Keratinocyte (primary cell): ENCODE measurements at regions not wholly inside any gene's neighbourhood (a gene's known extent, or its start where the extent isn't known, plus 50 kb on each side); places are given as distances from the start of the nearest gene placed in this dataset.

Experiments used
- DNase-seq: peaks from one replicate; pipeline ENCODE4 v3.0.0-alpha.2; 2011; ENCODE audit warnings: low read depth, missing footprints, low spot score
- FAIRE-seq: peaks from 2 replicates; lab custom pipeline; 2011; peaks lifted over from hg19 to GRCh38; lab: Jason Lieb, UNC
- H2AFZ ChIP-seq: 2 replicates; pipeline ENCODE4 v1.6.0; 2012; ENCODE audit warnings: low read length, control low read depth, inconsistent platforms; ENCODE audit not compliant: control insufficient read depth
- H3K27ac ChIP-seq: 2 replicates; pipeline ENCODE4 v1.5.1; 2011; ENCODE audit warnings: low read length; ENCODE audit not compliant: control insufficient read depth, insufficient read depth
- H3K27me3 ChIP-seq: 3 replicates; pipeline ENCODE4 v1.6.0; 2011; ENCODE audit warnings: low read length; ENCODE audit not compliant: control insufficient read depth, insufficient read depth; ENCODE audit errors: extremely low read depth
- H3K36me3 ChIP-seq, 2 experiments: 2 replicates in 1 of 2; 3 replicates in 1 of 2; pipeline ENCODE4 v1.5.1; 2011; ENCODE audit warnings: low read length in 2 of 2, mild to moderate bottlenecking in 1 of 2; ENCODE audit not compliant: control insufficient read depth in 2 of 2, insufficient read depth in 2 of 2; ENCODE audit errors: extremely low read depth in 1 of 2
- H3K4me1 ChIP-seq: 3 replicates; pipeline ENCODE4 v1.5.1; 2011; ENCODE audit warnings: low read length; ENCODE audit not compliant: control insufficient read depth, insufficient read depth; ENCODE audit errors: extremely low read depth
- H3K4me2 ChIP-seq: 3 replicates; pipeline ENCODE4 v1.6.0; 2011; ENCODE audit warnings: low read depth, low read length; ENCODE audit not compliant: control insufficient read depth, insufficient read depth; ENCODE audit errors: extremely low read depth
- H3K4me3 ChIP-seq, 3 experiments: fragments of 200-600 bp in 1 of 3; sonication (generic) in 1 of 3; 2 replicates in 2 of 3; 3 replicates in 1 of 3; pipeline ENCODE4 v1.5.1; 2011 to 2016; ENCODE audit warnings: low read length in 3 of 3, mild to moderate bottlenecking in 3 of 3, control low read depth in 2 of 3, inconsistent platforms in 1 of 3, low read depth in 1 of 3, mixed read lengths in 1 of 3, mixed run types in 1 of 3, moderate library complexity in 1 of 3; ENCODE audit not compliant: control insufficient read depth in 2 of 3, insufficient read depth in 2 of 3; ENCODE audit errors: extremely low read depth in 1 of 3
- H3K79me2 ChIP-seq: 2 replicates; pipeline ENCODE4 v1.6.0; 2012; ENCODE audit warnings: low read length; ENCODE audit not compliant: control insufficient read depth, insufficient read depth
- H3K9ac ChIP-seq: 3 replicates; pipeline ENCODE4 v1.6.0; 2011; ENCODE audit warnings: low read length; ENCODE audit not compliant: control insufficient read depth, insufficient read depth; ENCODE audit errors: extremely low read depth
- H3K9me1 ChIP-seq: 3 replicates; pipeline ENCODE4 v1.6.0; 2011; ENCODE audit warnings: low read length; ENCODE audit not compliant: control insufficient read depth, insufficient read depth; ENCODE audit errors: extremely low read depth
- H3K9me3 ChIP-seq: 2 replicates; pipeline ENCODE4 v1.5.1; 2012; ENCODE audit warnings: low read depth, low read length; ENCODE audit not compliant: control insufficient read depth
- H4K20me1 ChIP-seq: 3 replicates; pipeline ENCODE4 v1.6.0; 2011; ENCODE audit warnings: low read length; ENCODE audit not compliant: control insufficient read depth, insufficient read depth; ENCODE audit errors: extremely low read depth
- EZH2 ChIP-seq: IDR thresholded peaks from one replicate; pipeline ENCODE4 v1.6.1; 2012; ENCODE audit warnings: inconsistent platforms, mild to moderate bottlenecking, low read length, moderate library complexity
- dilution Hi-C: fragments of 300-500 bp; cut with MboI; formaldehyde crosslinking; loops from one replicate; pipeline ENCODE4 v1.7.0; 2020; ENCODE audit warnings: low sequenced_read_pairs; ENCODE audit not compliant: extremely low pct_ligation_motif_present
- TF ChIP-seq, protein P1 (sequence below), 3 experiments: IDR thresholded peaks in 1 of 3; conservative IDR thresholded peaks in 1 of 3; optimal IDR thresholded peaks in 1 of 3; 2 replicates in 2 of 3; 3 replicates in 1 of 3; pipeline versions ENCODE3 to v1.5.1; 2011; ENCODE audit warnings: low read length in 3 of 3, mild to moderate bottlenecking in 3 of 3, moderate library complexity in 2 of 3, control low read depth in 1 of 3, inconsistent platforms in 1 of 3; ENCODE audit not compliant: insufficient read depth in 2 of 3; ENCODE audit errors: extremely low read depth in 1 of 3

DNA sequence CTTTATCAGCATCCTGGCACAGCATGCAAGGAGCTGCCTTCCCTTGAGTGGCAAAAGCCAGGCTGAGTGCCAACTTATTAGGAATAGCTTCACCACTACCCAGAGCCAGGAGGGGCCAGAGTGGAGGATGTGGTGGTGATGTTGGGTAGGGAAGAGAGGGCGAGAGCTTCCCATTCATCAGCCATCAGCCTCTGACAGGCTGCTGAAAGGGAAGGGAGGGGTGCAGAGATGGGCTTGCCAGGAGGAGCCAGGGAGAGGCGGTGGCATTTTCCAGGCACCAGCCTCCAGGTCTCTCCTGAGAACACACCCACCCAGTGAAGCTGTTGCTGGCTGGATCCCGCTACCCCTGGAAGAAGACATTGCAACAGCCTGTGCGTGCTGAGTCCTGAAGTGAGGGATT lies 168.5 kb downstream of the ACTL8 start:
- FAIRE-seq: no peak

DNA sequence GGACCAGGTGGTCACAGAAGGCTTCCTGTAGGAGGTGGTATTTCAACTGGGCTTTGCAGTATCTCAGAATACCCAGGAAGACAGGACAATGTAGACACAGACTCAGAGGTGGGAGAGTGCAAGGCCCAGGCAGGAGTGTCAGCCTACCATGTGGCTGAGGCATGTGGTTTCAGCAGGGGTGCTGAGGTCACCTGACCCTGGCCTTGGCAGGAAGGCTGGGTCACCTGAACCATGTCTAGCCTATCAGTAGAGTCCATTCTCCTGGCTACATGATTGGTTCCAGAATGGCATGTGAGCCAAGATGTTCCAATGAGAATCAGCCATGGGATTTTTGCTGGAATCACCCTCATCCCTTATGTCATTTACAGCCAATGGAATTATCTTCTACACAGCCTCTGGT lies 169.4 kb downstream of the ACTL8 start:
- H3K36me3 ChIP-seq: no peaks in the 10 kb centered on the region
- H3K27ac ChIP-seq: no peak overlapping the region
- no peaks in the 10 kb centered on the region for H3K27me3 ChIP-seq
- H3K79me2 ChIP-seq: no peaks in the 10 kb centered on the region
- no peaks in the 10 kb centered on the region for H3K9me1 ChIP-seq
- dilution Hi-C loops: no loop called here
- no peak overlapping the region for H3K4me3 ChIP-seq
- DNase-seq (no peak), FAIRE-seq (no peak)
- H3K4me2 ChIP-seq: no peak overlapping the region
- no peak for TF ChIP-seq EZH2
- TF ChIP-seq, protein P1, sequence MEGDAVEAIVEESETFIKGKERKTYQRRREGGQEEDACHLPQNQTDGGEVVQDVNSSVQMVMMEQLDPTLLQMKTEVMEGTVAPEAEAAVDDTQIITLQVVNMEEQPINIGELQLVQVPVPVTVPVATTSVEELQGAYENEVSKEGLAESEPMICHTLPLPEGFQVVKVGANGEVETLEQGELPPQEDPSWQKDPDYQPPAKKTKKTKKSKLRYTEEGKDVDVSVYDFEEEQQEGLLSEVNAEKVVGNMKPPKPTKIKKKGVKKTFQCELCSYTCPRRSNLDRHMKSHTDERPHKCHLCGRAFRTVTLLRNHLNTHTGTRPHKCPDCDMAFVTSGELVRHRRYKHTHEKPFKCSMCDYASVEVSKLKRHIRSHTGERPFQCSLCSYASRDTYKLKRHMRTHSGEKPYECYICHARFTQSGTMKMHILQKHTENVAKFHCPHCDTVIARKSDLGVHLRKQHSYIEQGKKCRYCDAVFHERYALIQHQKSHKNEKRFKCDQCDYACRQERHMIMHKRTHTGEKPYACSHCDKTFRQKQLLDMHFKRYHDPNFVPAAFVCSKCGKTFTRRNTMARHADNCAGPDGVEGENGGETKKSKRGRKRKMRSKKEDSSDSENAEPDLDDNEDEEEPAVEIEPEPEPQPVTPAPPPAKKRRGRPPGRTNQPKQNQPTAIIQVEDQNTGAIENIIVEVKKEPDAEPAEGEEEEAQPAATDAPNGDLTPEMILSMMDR (optimal IDR thresholded peaks at IDR 0.05 in 1 of 3, IDR thresholded peaks at IDR 0.05 in 1 of 3, conservative IDR thresholded peaks at IDR 0.05 in 1 of 3; ENCODE audit: extremely low read depth in 1 of 3, insufficient read depth in 2 of 3, low read length in 3 of 3): no peak
- H3K9ac ChIP-seq: no peak overlapping the region
- H2AFZ ChIP-seq: no peak overlapping the region
- H4K20me1 ChIP-seq: no peaks in the 10 kb centered on the region
- H3K9me3 ChIP-seq: no peaks in the 10 kb centered on the region
- no peaks in the 10 kb centered on the region for H3K4me1 ChIP-seq

More for the DNA sequence above, 168.5 kb downstream of the ACTL8 start:
- no peak for TF ChIP-seq EZH2
- TF ChIP-seq, protein P1 (optimal IDR thresholded peaks at IDR 0.05 in 1 of 3, IDR thresholded peaks at IDR 0.05 in 1 of 3, conservative IDR thresholded peaks at IDR 0.05 in 1 of 3; ENCODE audit: extremely low read depth in 1 of 3, insufficient read depth in 2 of 3, low read length in 3 of 3): no peak
- Histone ChIP-seq H3K9me1 (no peaks in the 10 kb centered on the region), H3K27me3 (no peaks in the 10 kb centered on the region), H2AFZ (no peak overlapping the region), H3K9me3 (no peaks in the 10 kb centered on the region), H3K9ac (no peak overlapping the region), H3K27ac (no peak overlapping the region), H3K4me2 (no peak overlapping the region), H3K79me2 (no peaks in the 10 kb centered on the region), H3K4me3 (no peak overlapping the region), H3K4me1 (no peaks in the 10 kb centered on the region), H4K20me1 (no peaks in the 10 kb centered on the region), H3K36me3 (no peaks in the 10 kb centered on the region)
- no peak for DNase-seq
- dilution Hi-C loops: no loop called here
